ENCODE measurements at regions not wholly inside any gene's neighbourhood (a gene's known extent, or its start where the extent isn't known, plus 50 kb on each side); places are given as distances from the start of the nearest gene placed in this dataset.

GRCh38 chr1:219020846-219021245, 152.8 kb upstream of the LYPLAL1 start:
- H3K9ac ChIP-seq (ENCODE audit: insufficient read length) = no peak overlapping the region
- H3K27ac ChIP-seq = no peak overlapping the region
- no peak overlapping the region for H3K4me3 ChIP-seq
- TF ChIP-seq EZH2 (IDR thresholded peaks at IDR 0.05) (no peak), FOXP2 (optimal IDR thresholded peaks at IDR 0.05; ENCODE audit: control extremely low read depth, extremely low read length, insufficient read depth) (no peak), POLR2AphosphoS5 (IDR thresholded peaks at IDR 0.05; ENCODE audit: borderline replicate concordance, low read depth, low read length) (no peak)
- H3K9me3 ChIP-seq (ENCODE audit: low read depth, low read length) = no peaks in the 10 kb centered on the region
- DNase-seq (ENCODE audit: low read depth, low spot score) = no peak
- H3K36me3 ChIP-seq (ENCODE audit: insufficient read depth, low read length) = no peaks in the 10 kb centered on the region

- DNase-seq (ENCODE audit: low read depth, low spot score) = no peak
- Histone ChIP-seq H3K4me3 (no peak overlapping the region), H3K9ac (ENCODE audit: insufficient read length) (no peak overlapping the region), H3K27ac (no peak overlapping the region), H3K9me3 (ENCODE audit: low read depth, low read length) (no peaks in the 10 kb centered on the region), H3K36me3 (ENCODE audit: insufficient read depth, low read length) (no peaks in the 10 kb centered on the region)
- no peak for TF ChIP-seq FOXP2 (optimal IDR thresholded peaks at IDR 0.05; ENCODE audit: control extremely low read depth, extremely low read length, insufficient read depth)
- no peak for TF ChIP-seq EZH2 (IDR thresholded peaks at IDR 0.05)
- no peak for TF ChIP-seq POLR2AphosphoS5 (IDR thresholded peaks at IDR 0.05; ENCODE audit: borderline replicate concordance, low read depth, low read length)
These were observed 146.5 kb upstream of the LYPLAL1 start for GRCh38 chr1:219027146-219027673.

GRCh38 chr1:219031809-219032208, 141.9 kb upstream of the LYPLAL1 start:
- no peaks in the 10 kb centered on the region for H3K36me3 ChIP-seq (ENCODE audit: insufficient read depth, low read length)
- no peak overlapping the region for H3K4me3 ChIP-seq
- H3K9me3 ChIP-seq (ENCODE audit: low read depth, low read length) = no peaks in the 10 kb centered on the region
- no peak for DNase-seq (ENCODE audit: low read depth, low spot score)
- no peak overlapping the region for H3K9ac ChIP-seq (ENCODE audit: insufficient read length)
- TF ChIP-seq POLR2AphosphoS5 (IDR thresholded peaks at IDR 0.05; ENCODE audit: borderline replicate concordance, low read depth, low read length) (no peak), EZH2 (IDR thresholded peaks at IDR 0.05) (no peak), FOXP2 (optimal IDR thresholded peaks at IDR 0.05; ENCODE audit: control extremely low read depth, extremely low read length, insufficient read depth) (no peak)
- H3K27ac ChIP-seq = no peak overlapping the region

GRCh38 chr1:219038398-219038797, 135.3 kb upstream of the LYPLAL1 start:
- Histone ChIP-seq H3K9ac (ENCODE audit: insufficient read length) (no peak overlapping the region), H3K27ac (no peak overlapping the region), H3K9me3 (ENCODE audit: low read depth, low read length) (no peaks in the 10 kb centered on the region), H3K4me3 (no peak overlapping the region), H3K36me3 (ENCODE audit: insufficient read depth, low read length) (no peaks in the 10 kb centered on the region)
- no peak for TF ChIP-seq FOXP2 (optimal IDR thresholded peaks at IDR 0.05; ENCODE audit: control extremely low read depth, extremely low read length, insufficient read depth)
- TF ChIP-seq POLR2AphosphoS5 (IDR thresholded peaks at IDR 0.05; ENCODE audit: borderline replicate concordance, low read depth, low read length) = no peak
- TF ChIP-seq EZH2 (IDR thresholded peaks at IDR 0.05) = no peak
- no peak for DNase-seq (ENCODE audit: low read depth, low spot score)

GRCh38 chr1:219039017-219039681, 134.5 kb upstream of the LYPLAL1 start:
- no peak for DNase-seq (ENCODE audit: low read depth, low spot score)
- no peaks in the 10 kb centered on the region for H3K9me3 ChIP-seq (ENCODE audit: low read depth, low read length)
- TF ChIP-seq POLR2AphosphoS5 (IDR thresholded peaks at IDR 0.05; ENCODE audit: borderline replicate concordance, low read depth, low read length) (no peak), FOXP2 (optimal IDR thresholded peaks at IDR 0.05; ENCODE audit: control extremely low read depth, extremely low read length, insufficient read depth) (no peak), EZH2 (IDR thresholded peaks at IDR 0.05) (no peak)

GRCh38 chr1:219039682-219040154, 134.0 kb upstream of the LYPLAL1 start:
- no peak for DNase-seq (ENCODE audit: low read depth, low spot score)
- Histone ChIP-seq H3K4me3 (no peak overlapping the region), H3K27ac (no peak overlapping the region), H3K36me3 (ENCODE audit: insufficient read depth, low read length) (no peaks in the 10 kb centered on the region), H3K9me3 (ENCODE audit: low read depth, low read length) (no peaks in the 10 kb centered on the region), H3K9ac (ENCODE audit: insufficient read length) (no peak overlapping the region)
- TF ChIP-seq POLR2AphosphoS5 (IDR thresholded peaks at IDR 0.05; ENCODE audit: borderline replicate concordance, low read depth, low read length) (no peak), FOXP2 (optimal IDR thresholded peaks at IDR 0.05; ENCODE audit: control extremely low read depth, extremely low read length, insufficient read depth) (no peak), EZH2 (IDR thresholded peaks at IDR 0.05) (no peak)

More at GRCh38 chr1:219039017-219039681, 134.5 kb upstream of the LYPLAL1 start:
- Histone ChIP-seq H3K36me3 (ENCODE audit: insufficient read depth, low read length) (no peaks in the 10 kb centered on the region), H3K9ac (ENCODE audit: insufficient read length) (no peak overlapping the region), H3K27ac (no peak overlapping the region), H3K4me3 (no peak overlapping the region)

- Histone ChIP-seq H3K9me3 (ENCODE audit: low read depth, low read length) (no peaks in the 10 kb centered on the region), H3K4me3 (no peak overlapping the region), H3K27ac (no peak overlapping the region), H3K36me3 (ENCODE audit: insufficient read depth, low read length) (no peaks in the 10 kb centered on the region), H3K9ac (ENCODE audit: insufficient read length) (no peak overlapping the region)
- no peak for DNase-seq (ENCODE audit: low read depth, low spot score)
- no peak for TF ChIP-seq FOXP2 (optimal IDR thresholded peaks at IDR 0.05; ENCODE audit: control extremely low read depth, extremely low read length, insufficient read depth)
- no peak for TF ChIP-seq POLR2AphosphoS5 (IDR thresholded peaks at IDR 0.05; ENCODE audit: borderline replicate concordance, low read depth, low read length)
- TF ChIP-seq EZH2 (IDR thresholded peaks at IDR 0.05) = no peak
These were observed 133.4 kb upstream of the LYPLAL1 start for GRCh38 chr1:219040291-219040690.

GRCh38 chr1:219041141-219041540, 132.5 kb upstream of the LYPLAL1 start:
- no peak overlapping the region for H3K27ac ChIP-seq
- DNase-seq (ENCODE audit: low read depth, low spot score) = no peak
- H3K9me3 ChIP-seq (ENCODE audit: low read depth, low read length) = no peaks in the 10 kb centered on the region
- H3K36me3 ChIP-seq (ENCODE audit: insufficient read depth, low read length) = no peaks in the 10 kb centered on the region
- TF ChIP-seq EZH2 (IDR thresholded peaks at IDR 0.05) (no peak), FOXP2 (optimal IDR thresholded peaks at IDR 0.05; ENCODE audit: control extremely low read depth, extremely low read length, insufficient read depth) (no peak), POLR2AphosphoS5 (IDR thresholded peaks at IDR 0.05; ENCODE audit: borderline replicate concordance, low read depth, low read length) (no peak)
- H3K9ac ChIP-seq (ENCODE audit: insufficient read length) = no peak overlapping the region
- no peak overlapping the region for H3K4me3 ChIP-seq
